SU-DHL-6 (cell line): ENCODE measurements at regions not wholly inside any gene's neighbourhood (a gene's known extent, or its start where the extent isn't known, plus 50 kb on each side); places are given as distances from the start of the nearest gene placed in this dataset.

Experiments
- H2AFZ ChIP-seq: fragments of 200-600 bp; sonication (generic); 2 replicates; pipeline ENCODE4 v1.6.1; 2014; ENCODE audit warnings: low read depth, mild to moderate bottlenecking, moderate library complexity, mixed read lengths, antibody characterized with exemption, low read length; ENCODE audit not compliant: severe bottlenecking
- H3F3A ChIP-seq: fragments of 200-600 bp; shearing (Covaris generic); 2 replicates; pipeline ENCODE4 v1.6.0; 2016; ENCODE audit warnings: antibody characterized with exemption, mild to moderate bottlenecking; ENCODE audit not compliant: insufficient read depth
- H3K27ac ChIP-seq: fragments of 200-600 bp; sonication (generic); 2 replicates; pipeline ENCODE4 v1.5.1; 2016; ENCODE audit warnings: low read depth, mild to moderate bottlenecking, low read length, moderate library complexity, mixed read lengths
- H3K27me3 ChIP-seq: fragments of 200-600 bp; sonication (generic), shearing (Covaris generic); 2 replicates; pipeline ENCODE4 v1.6.0; 2014; ENCODE audit warnings: mild to moderate bottlenecking, low read length
- H3K36me3 ChIP-seq: fragments of 200-600 bp; sonication (generic); 2 replicates; pipeline ENCODE4 v1.6.1; 2014; ENCODE audit warnings: mild to moderate bottlenecking, low read length, mixed read lengths
- H3K4me2 ChIP-seq: fragments of 300-600, 200-600 bp; shearing (Covaris generic), sonication (generic); 2 replicates; pipeline ENCODE4 v1.6.0; 2014; ENCODE audit warnings: low read length, low read depth, mild to moderate bottlenecking; ENCODE audit not compliant: poor library complexity, severe bottlenecking
- H3K4me3 ChIP-seq: fragments of 200-600 bp; sonication (generic); 2 replicates; pipeline ENCODE4 v1.5.1; 2014; ENCODE audit warnings: antibody characterized with exemption, low read length, mild to moderate bottlenecking, mixed read lengths; ENCODE audit not compliant: insufficient read depth, poor library complexity, severe bottlenecking
- H3K79me2 ChIP-seq: fragments of 200-600 bp; sonication (generic); 2 replicates; pipeline ENCODE4 v1.6.1; 2014; ENCODE audit warnings: mild to moderate bottlenecking, low read length, moderate library complexity; ENCODE audit not compliant: insufficient read depth
- H3K9ac ChIP-seq: fragments of 200-600 bp; sonication (generic); 2 replicates; pipeline ENCODE4 v1.7.0; 2014; ENCODE audit warnings: mild to moderate bottlenecking, low read length
- H3K9me2 ChIP-seq: fragments of 200-600 bp; sonication (generic); replicated peaks from 2 replicates; pipeline ENCODE4 v1.6.1; 2014; ENCODE audit warnings: low read length; ENCODE audit not compliant: insufficient read depth
- H3K9me3 ChIP-seq: fragments of 200-600 bp; sonication (generic); 2 replicates; pipeline ENCODE4 v1.6.1; 2014; ENCODE audit warnings: low read length, mixed read lengths; ENCODE audit not compliant: insufficient read depth
- H4K20me1 ChIP-seq: fragments of 200-600 bp; sonication (generic); 2 replicates; pipeline ENCODE4 v1.6.1; 2014; ENCODE audit warnings: low read depth, mild to moderate bottlenecking, antibody characterized with exemption, low read length, moderate library complexity, mixed read lengths
- CTCF ChIP-seq: fragments of 200-600 bp; sonication (generic); IDR thresholded peaks from one replicate; pipeline ENCODE4 v1.5.1; 2017; ENCODE audit warnings: antibody characterized with exemption, mild to moderate bottlenecking, low read length, moderate library complexity; ENCODE audit not compliant: insufficient read depth, poor library complexity, severe bottlenecking
- EZH2phosphoT487 ChIP-seq: fragments of 200-600 bp; sonication (generic), shearing (Covaris generic); conservative IDR thresholded peaks from 2 replicates; pipeline ENCODE4 v1.6.1; 2018; ENCODE audit warnings: mild to moderate bottlenecking, antibody characterized with exemption, low read length, moderate library complexity, mixed read lengths

- Histone ChIP-seq H3K9ac (no peak overlapping the region), H2AFZ (no peak overlapping the region), H4K20me1 (no peaks in the 10 kb centered on the region), H3K79me2 (no peaks in the 10 kb centered on the region), H3K27ac (no peak overlapping the region), H3F3A (no peaks in the 10 kb centered on the region), H3K9me3 (no peaks in the 10 kb centered on the region), H3K4me2 (no peak overlapping the region), H3K27me3 (no peaks in the 10 kb centered on the region), H3K4me3 (no peak overlapping the region), H3K36me3 (no peaks in the 10 kb centered on the region), H3K9me2 (no peaks in the 10 kb centered on the region; the same call in 1 of the 2 replicates)
- TF ChIP-seq CTCF (no peak), EZH2phosphoT487 (no peak)
Measured at GRCh38 chr7:113784956-113785355, 133.9 kb downstream of the PPP1R3A start.

- Histone ChIP-seq H3K4me2 (no peak overlapping the region), H3K27me3 (no peaks in the 10 kb centered on the region), H3K36me3 (no peaks in the 10 kb centered on the region), H3K4me3 (no peak overlapping the region), H3K27ac (no peak overlapping the region), H3F3A (no peaks in the 10 kb centered on the region), H3K9me3 (no peaks in the 10 kb centered on the region), H3K79me2 (no peaks in the 10 kb centered on the region), H2AFZ (no peak overlapping the region), H3K9me2 (no peaks in the 10 kb centered on the region; the same call in 1 of the 2 replicates), H4K20me1 (no peaks in the 10 kb centered on the region), H3K9ac (no peak overlapping the region)
- TF ChIP-seq EZH2phosphoT487 = no peak
- TF ChIP-seq CTCF = no peak
Measured at GRCh38 chr7:113784316-113784715, 134.5 kb downstream of the PPP1R3A start.

- TF ChIP-seq EZH2phosphoT487 (no peak), CTCF (no peak)
- Histone ChIP-seq H3F3A (no peaks in the 10 kb centered on the region), H3K9me3 (no peaks in the 10 kb centered on the region), H3K4me3 (no peak overlapping the region), H3K9me2 (no peaks in the 10 kb centered on the region; the same call in 1 of the 2 replicates), H4K20me1 (no peaks in the 10 kb centered on the region), H3K27ac (no peak overlapping the region), H3K9ac (no peak overlapping the region), H3K4me2 (no peak overlapping the region), H2AFZ (no peak overlapping the region), H3K27me3 (no peaks in the 10 kb centered on the region), H3K36me3 (no peaks in the 10 kb centered on the region), H3K79me2 (no peaks in the 10 kb centered on the region)
Measured at GRCh38 chr7:113783403-113783802, 135.4 kb downstream of the PPP1R3A start.
